Activated CD4-positive, alpha-beta memory T cell treated with anti-CD3 and anti-CD28 coated beads for 36 hours (primary cell): ENCODE measurements at regions not wholly inside any gene's neighbourhood (a gene's known extent, or its start where the extent isn't known, plus 50 kb on each side); places are given as distances from the start of the nearest gene placed in this dataset.
A peak's percentile ranks its signal among the peaks of the same experiment; 100 is the strongest.

Source experiments
- CTCF ChIA-PET: fragments of 350-600 bp; sonication (Branson Sonifier 250); formaldehyde crosslinking; loops from one replicate; lab custom pipeline; 2021; ENCODE audit warnings: antibody characterized with exemption, inconsistent platforms; lab: Charles Lee
- POLR2A ChIA-PET: fragments of 350-600 bp; sonication (Branson Sonifier 250); formaldehyde crosslinking; loops from one replicate; lab custom pipeline; 2021; ENCODE audit warnings: antibody characterized with exemption; lab: Charles Lee
- DNase-seq: peaks from one replicate; pipeline ENCODE4 v3.0.0-alpha.2; 2020
- H3K27ac Mint-ChIP-seq: one replicate; pipeline ENCODE4 v1.8.0; 2021; ENCODE audit warnings: mixed read lengths
- H3K27me3 Mint-ChIP-seq: one replicate; pipeline ENCODE4 v1.8.0; 2021; ENCODE audit warnings: mixed read lengths
- H3K36me3 Mint-ChIP-seq: one replicate; pipeline ENCODE4 v1.8.0; 2021; ENCODE audit warnings: mixed read lengths
- H3K4me1 Mint-ChIP-seq: one replicate; pipeline ENCODE4 v1.8.0; 2021; ENCODE audit warnings: low read depth, mixed read lengths
- H3K4me3 Mint-ChIP-seq: one replicate; pipeline ENCODE4 v1.8.0; 2021; ENCODE audit warnings: mild to moderate bottlenecking, mixed read lengths
- H3K9me3 Mint-ChIP-seq: one replicate; pipeline ENCODE4 v1.8.0; 2021; ENCODE audit warnings: mixed read lengths
- intact Hi-C: fragments of 100-400 bp; cut with micrococcal nuclease; formaldehyde crosslinking; loops from one replicate; pipeline ENCODE4 v1.15.1; 2023

DNA sequence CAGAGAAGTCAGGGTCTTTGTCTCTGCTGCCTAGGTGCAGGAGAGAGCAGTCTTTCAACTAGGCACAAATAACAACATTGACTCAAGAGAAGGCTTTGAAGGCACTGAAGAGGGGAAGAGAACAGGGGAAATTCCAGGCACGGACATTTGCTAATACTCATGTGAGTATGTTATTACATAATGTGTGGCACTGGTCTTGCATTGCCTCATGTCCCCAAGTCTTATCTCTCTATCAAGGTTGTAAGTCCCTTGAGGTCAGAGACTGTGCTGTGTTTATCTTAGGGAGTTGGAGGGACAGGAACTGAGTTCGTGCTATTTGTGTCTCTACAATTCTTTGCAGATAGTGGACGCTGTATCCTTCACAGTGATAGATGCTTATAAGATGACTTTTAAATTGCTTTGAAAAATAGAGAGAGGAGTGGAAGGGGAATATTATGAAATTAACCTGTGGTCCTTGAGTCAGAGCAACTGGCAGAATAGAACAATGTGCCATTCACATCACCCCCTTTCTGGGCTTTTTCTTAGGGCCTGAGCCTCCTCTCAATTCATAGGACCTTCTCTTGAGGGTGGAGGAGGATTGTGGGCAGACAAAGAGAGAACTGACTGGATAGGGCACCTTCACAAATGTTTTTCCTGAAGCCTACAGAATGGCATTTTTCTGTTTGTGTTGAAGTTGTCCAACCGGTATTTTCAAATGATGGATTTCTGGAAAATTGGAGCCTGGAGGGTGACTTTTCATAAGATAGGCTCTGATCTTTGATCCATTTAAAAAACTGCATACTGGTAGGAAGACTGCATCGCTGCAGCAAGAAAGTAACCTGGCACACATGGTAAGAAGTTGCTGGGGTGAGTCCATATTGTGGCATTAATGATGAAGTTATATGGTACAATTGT is 96.6 kb upstream of the CXCR4 start:
- no peak for DNase-seq
- POLR2A ChIA-PET, result no interaction called here
- Mint-ChIP-seq H3K4me1 (peaks cover 38% of the 10 kb centered on the region), H3K36me3 (peaks cover 5% of the 10 kb centered on the region), H3K4me3 (no peak overlapping the region), H3K27ac (no peak overlapping the region), H3K9me3 (peaks cover 5% of the 10 kb centered on the region), H3K27me3 (no peaks in the 10 kb centered on the region)
- intact Hi-C loops, result loop anchor here (5.0 kb wide), 2 partner anchors 97 to 207 kb away; partner anchors contain the start of gene CXCR4
- CTCF ChIA-PET, result no interaction called here

- intact Hi-C loops, result loop anchor here (1.0 to 5.0 kb wide), 4 partner anchors 24 to 207 kb away; partner anchors contain the start of gene CXCR4
- no peak overlapping the region for H3K27ac Mint-ChIP-seq
- H3K4me1 Mint-ChIP-seq, result peaks cover 38% of the 10 kb centered on the region
- POLR2A ChIA-PET, result no interaction called here
- H3K36me3 Mint-ChIP-seq, result peaks cover 5% of the 10 kb centered on the region
- peaks cover 11% of the 10 kb centered on the region for H3K9me3 Mint-ChIP-seq
- CTCF ChIA-PET, result no interaction called here
- no peaks in the 10 kb centered on the region for H3K27me3 Mint-ChIP-seq
- H3K4me3 Mint-ChIP-seq, result no peak overlapping the region
- no peak for DNase-seq
These were observed 95.9 kb upstream of the CXCR4 start for GRCh38 chr2:136213836-136214235.

- ChIA-PET POLR2A (interaction anchor here (0.6 to 1.7 kb wide), 6 partner anchors 25 to 267 kb away, joined by 3 to 5 read pairs (median 4); no protein-coding TSS in a partner anchor), CTCF (interaction anchor here (0.6 to 1.4 kb wide), 6 partner anchors 12 to 169 kb away, joined by 3 to 10 read pairs (median 3); no protein-coding TSS in a partner anchor)
- intact Hi-C loops, result loop anchor here (1.0 to 5.0 kb wide), 5 partner anchors 26 to 205 kb away; partner anchors contain the start of gene CXCR4
- Mint-ChIP-seq H3K4me3 (no peak overlapping the region), H3K4me1 (peaks cover 46% of the 10 kb centered on the region), H3K27ac (peak overlapping the region; percentile 59), H3K9me3 (peaks cover 11% of the 10 kb centered on the region), H3K27me3 (no peaks in the 10 kb centered on the region), H3K36me3 (peaks cover 5% of the 10 kb centered on the region)
- peak; percentile 61 for DNase-seq
These were observed 94.8 kb upstream of the CXCR4 start for GRCh38 chr2:136212426-136213378.

DNA sequence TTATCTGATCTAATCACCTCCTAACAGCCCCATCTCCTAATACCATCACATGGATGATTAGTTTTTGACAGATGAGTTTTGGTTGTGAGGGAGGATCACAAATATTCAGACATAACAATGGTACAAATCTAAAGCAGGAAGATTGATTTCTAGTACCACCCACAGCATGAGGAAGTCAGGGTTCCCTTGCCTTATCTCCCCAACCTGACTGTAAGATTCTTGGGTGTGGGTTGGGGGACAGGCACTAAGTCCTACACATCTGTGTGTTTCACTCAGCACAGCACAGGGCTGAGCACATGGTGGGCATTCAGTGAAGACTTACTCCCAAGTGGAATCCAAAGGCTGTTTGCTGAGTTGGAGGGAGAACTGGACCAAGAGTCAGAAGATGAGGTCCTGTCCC is 93.8 kb upstream of the CXCR4 start:
- no peak overlapping the region for H3K4me3 Mint-ChIP-seq
- CTCF ChIA-PET, result interaction anchor here (1.3 to 1.4 kb wide), 2 partner anchors 14 to 297 kb away, joined by 3 to 4 read pairs; no protein-coding TSS in a partner anchor

DNA sequence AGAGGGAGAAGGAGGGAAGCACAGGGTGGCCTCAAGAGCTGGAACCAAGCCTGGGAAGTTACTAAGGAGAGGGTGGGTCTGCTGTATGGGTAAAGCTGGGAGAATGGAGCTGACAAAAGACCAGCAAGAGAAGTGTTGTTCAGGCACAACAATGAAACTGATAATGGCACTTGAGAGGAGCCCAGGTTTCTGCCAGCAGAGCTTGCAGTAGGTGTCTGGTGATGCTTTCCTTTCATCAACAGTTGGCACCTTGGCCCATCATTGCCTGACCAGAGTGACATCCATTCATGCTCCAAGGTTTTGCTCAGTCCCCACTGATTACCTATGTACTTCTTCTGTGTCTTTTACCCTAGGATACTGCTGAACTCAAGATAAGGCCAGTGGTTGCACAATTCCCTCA is 92.9 kb upstream of the CXCR4 start:
- H3K4me1 Mint-ChIP-seq, result peaks cover 63% of the 10 kb centered on the region
- peaks cover 5% of the 10 kb centered on the region for H3K36me3 Mint-ChIP-seq
- peak overlapping the region; percentile 11 for H3K27ac Mint-ChIP-seq

More for the DNA sequence above, 93.8 kb upstream of the CXCR4 start:
- Mint-ChIP-seq H3K36me3 (peaks cover 5% of the 10 kb centered on the region), H3K27me3 (no peaks in the 10 kb centered on the region), H3K4me1 (peaks cover 56% of the 10 kb centered on the region), H3K9me3 (peaks cover 11% of the 10 kb centered on the region), H3K27ac (no peak overlapping the region)
- intact Hi-C loops, result loop anchor here (1.0 to 5.0 kb wide), 4 partner anchors 94 to 204 kb away; partner anchors contain the start of gene CXCR4
- DNase-seq, result no peak
- POLR2A ChIA-PET, result interaction anchor here (1.7 kb wide), 1 partner anchor 78 kb away, joined by 5 read pairs; no protein-coding TSS in a partner anchor

GRCh38 chr2:136210455-136210805 is 92.5 kb upstream of the CXCR4 start:
- Mint-ChIP-seq H3K36me3 (peaks cover 5% of the 10 kb centered on the region), H3K27me3 (no peaks in the 10 kb centered on the region), H3K9me3 (peaks cover 11% of the 10 kb centered on the region), H3K4me1 (peaks cover 67% of the 10 kb centered on the region), H3K27ac (peak overlapping the region; percentile 11), H3K4me3 (no peak overlapping the region)
- POLR2A ChIA-PET, result no interaction called here
- no peak for DNase-seq
- intact Hi-C loops, result loop anchor here (5.0 kb wide), 2 partner anchors 93 to 203 kb away; partner anchors contain the start of gene CXCR4
- CTCF ChIA-PET, result no interaction called here

More for the DNA sequence above, 92.9 kb upstream of the CXCR4 start:
- no peak for DNase-seq
- no peak overlapping the region for H3K4me3 Mint-ChIP-seq
- ChIA-PET POLR2A (no interaction called here), CTCF (interaction anchor here (1.3 kb wide), 1 partner anchor 296 kb away, joined by 4 read pairs; no protein-coding TSS in a partner anchor)
- H3K27me3 Mint-ChIP-seq, result no peaks in the 10 kb centered on the region
- peaks cover 11% of the 10 kb centered on the region for H3K9me3 Mint-ChIP-seq
- intact Hi-C loops, result loop anchor here (5.0 kb wide), 2 partner anchors 94 to 204 kb away; partner anchors contain the start of gene CXCR4

- ChIA-PET POLR2A (no interaction called here), CTCF (no interaction called here)
- no peak overlapping the region for H3K27ac Mint-ChIP-seq
- no peak for DNase-seq
- peaks cover 5% of the 10 kb centered on the region for H3K36me3 Mint-ChIP-seq
- no peak overlapping the region for H3K4me3 Mint-ChIP-seq
- peaks cover 67% of the 10 kb centered on the region for H3K4me1 Mint-ChIP-seq
- no peaks in the 10 kb centered on the region for H3K27me3 Mint-ChIP-seq
- intact Hi-C loops, result loop anchor here (5.0 kb wide), 2 partner anchors 93 to 203 kb away; partner anchors contain the start of gene CXCR4
- H3K9me3 Mint-ChIP-seq, result peaks cover 11% of the 10 kb centered on the region
These were observed 91.9 kb upstream of the CXCR4 start for GRCh38 chr2:136209561-136210454.

GRCh38 chr2:136208682-136209420 is 90.9 kb upstream of the CXCR4 start:
- H3K4me1 Mint-ChIP-seq, result peaks cover 63% of the 10 kb centered on the region
- ChIA-PET CTCF (no interaction called here), POLR2A (no interaction called here)
- H3K36me3 Mint-ChIP-seq, result peaks cover 5% of the 10 kb centered on the region
- no peaks in the 10 kb centered on the region for H3K27me3 Mint-ChIP-seq
- H3K9me3 Mint-ChIP-seq, result peaks cover 11% of the 10 kb centered on the region
- intact Hi-C loops, result no loop called here
- no peak for DNase-seq
- no peak overlapping the region for H3K4me3 Mint-ChIP-seq
- no peak overlapping the region for H3K27ac Mint-ChIP-seq

GRCh38 chr2:136207665-136208064 is 89.7 kb upstream of the CXCR4 start:
- Mint-ChIP-seq H3K27ac (peak overlapping the region; percentile 96), H3K4me3 (no peak overlapping the region), H3K36me3 (peaks cover 5% of the 10 kb centered on the region), H3K4me1 (peaks cover 51% of the 10 kb centered on the region), H3K9me3 (peaks cover 14% of the 10 kb centered on the region), H3K27me3 (no peaks in the 10 kb centered on the region)
- ChIA-PET POLR2A (interaction anchor here (0.7 to 1.4 kb wide), 4 partner anchors 35 to 169 kb away, joined by 3 to 12 read pairs (median 4); no protein-coding TSS in a partner anchor), CTCF (interaction anchor here (0.7 to 0.9 kb wide), 2 partner anchors 66 to 98 kb away, joined by 3 read pairs; no protein-coding TSS in a partner anchor)
- DNase-seq, result no peak
- intact Hi-C loops, result loop anchor here (1.0 to 2.0 kb wide), 6 partner anchors 31 to 175 kb away; no protein-coding TSS in a partner anchor
